ENCODE measurements at regions not wholly inside any gene's neighbourhood (a gene's known extent, or its start where the extent isn't known, plus 50 kb on each side); places are given as distances from the start of the nearest gene placed in this dataset.
A peak's percentile ranks its signal among the peaks of the same experiment; 100 is the strongest.

DNA sequence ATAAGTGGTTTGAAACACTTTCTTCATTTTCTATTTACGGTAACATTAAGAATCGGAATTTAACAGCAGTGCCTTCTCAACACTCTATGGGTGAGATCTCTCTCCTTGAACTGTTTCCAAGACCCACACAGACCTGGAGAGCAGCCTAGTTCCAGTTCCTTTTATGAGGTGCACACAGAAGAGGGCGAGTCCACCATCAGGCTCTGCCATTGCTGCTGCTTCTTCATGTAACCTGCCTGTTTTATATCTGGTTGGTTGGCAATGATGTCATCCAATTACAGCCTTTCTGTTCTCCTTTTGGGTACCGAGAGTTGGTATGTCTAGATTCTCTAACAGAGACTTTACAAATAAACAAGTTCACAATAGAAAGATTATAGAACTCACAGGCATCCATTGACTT is 225.7 kb downstream of the UTP18 start:
- H3K4me1 ChIP-seq (replicated peaks; ENCODE audit: insufficient read depth): no peaks in the 10 kb centered on the region
- CTCF ChIA-PET: no interaction called here
- H3K9me2 ChIP-seq (ENCODE audit: insufficient read depth): no peaks in the 10 kb centered on the region
- H3K4me3 ChIP-seq: no peak overlapping the region
- no peaks in the 10 kb centered on the region for H3K9me3 ChIP-seq (ENCODE audit: insufficient read depth, low read depth)
- H3K79me2 ChIP-seq (ENCODE audit: low read depth): no peaks in the 10 kb centered on the region
- no peak overlapping the region for H2AFZ ChIP-seq
- intact Hi-C loops (cut with micrococcal nuclease; ENCODE audit: unreplicated experiment): no loop called here
- no peak for DNase-seq
- TF ChIP-seq EZH2 (IDR thresholded peaks at IDR 0.05; ENCODE audit: low read depth): no peak
- TF ChIP-seq, protein P1, sequence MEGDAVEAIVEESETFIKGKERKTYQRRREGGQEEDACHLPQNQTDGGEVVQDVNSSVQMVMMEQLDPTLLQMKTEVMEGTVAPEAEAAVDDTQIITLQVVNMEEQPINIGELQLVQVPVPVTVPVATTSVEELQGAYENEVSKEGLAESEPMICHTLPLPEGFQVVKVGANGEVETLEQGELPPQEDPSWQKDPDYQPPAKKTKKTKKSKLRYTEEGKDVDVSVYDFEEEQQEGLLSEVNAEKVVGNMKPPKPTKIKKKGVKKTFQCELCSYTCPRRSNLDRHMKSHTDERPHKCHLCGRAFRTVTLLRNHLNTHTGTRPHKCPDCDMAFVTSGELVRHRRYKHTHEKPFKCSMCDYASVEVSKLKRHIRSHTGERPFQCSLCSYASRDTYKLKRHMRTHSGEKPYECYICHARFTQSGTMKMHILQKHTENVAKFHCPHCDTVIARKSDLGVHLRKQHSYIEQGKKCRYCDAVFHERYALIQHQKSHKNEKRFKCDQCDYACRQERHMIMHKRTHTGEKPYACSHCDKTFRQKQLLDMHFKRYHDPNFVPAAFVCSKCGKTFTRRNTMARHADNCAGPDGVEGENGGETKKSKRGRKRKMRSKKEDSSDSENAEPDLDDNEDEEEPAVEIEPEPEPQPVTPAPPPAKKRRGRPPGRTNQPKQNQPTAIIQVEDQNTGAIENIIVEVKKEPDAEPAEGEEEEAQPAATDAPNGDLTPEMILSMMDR (conservative IDR thresholded peaks at IDR 0.05): no peak
- no peaks in the 10 kb centered on the region for H3K36me3 ChIP-seq (ENCODE audit: low read depth)
- no TSS peak for BruUV-seq (replicated peaks)
- no peaks in the 10 kb centered on the region for H3F3A ChIP-seq (ENCODE audit: insufficient read depth, low read depth)
- POLR2A ChIA-PET (ENCODE audit: unreplicated experiment): no interaction called here
- H3K27ac ChIP-seq: no peak overlapping the region
- peaks cover 12% of the 10 kb centered on the region; the same call in 1 of the 2 replicates for H3K27me3 ChIP-seq (ENCODE audit: insufficient read depth, low read depth)
- no peak overlapping the region for H3K4me2 ChIP-seq
- no peaks in the 10 kb centered on the region for H4K20me1 ChIP-seq (ENCODE audit: insufficient read depth)

DNA sequence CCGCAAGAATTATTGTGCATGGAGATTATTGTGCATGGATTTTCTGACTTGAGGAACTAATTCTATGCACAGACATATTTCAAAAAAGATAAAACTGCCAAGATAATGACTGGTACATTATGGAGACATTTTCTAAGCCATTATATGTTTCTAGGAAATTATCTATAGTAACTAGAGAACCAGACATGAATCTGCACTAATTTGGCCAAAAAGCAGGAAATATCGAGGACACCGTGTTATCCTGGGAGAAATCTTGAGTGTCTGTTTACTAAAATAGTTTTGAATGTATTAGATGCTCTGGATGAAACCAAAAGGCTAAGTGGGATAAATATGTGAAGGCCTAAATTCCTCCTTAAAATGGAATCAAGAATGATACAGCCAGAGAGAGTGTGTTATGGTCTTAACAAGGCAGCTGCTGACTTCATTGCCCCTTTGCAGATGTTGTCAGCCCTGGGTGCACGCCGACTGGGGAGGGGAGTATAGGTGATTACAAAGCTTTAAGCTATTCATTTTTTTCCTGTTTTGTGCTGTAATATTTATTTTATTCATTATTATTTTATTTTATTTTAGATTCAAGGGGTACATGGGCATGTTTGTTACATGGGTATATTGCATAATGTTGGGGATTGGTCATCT is 226.7 kb downstream of the UTP18 start:
- no peaks in the 10 kb centered on the region for H3K4me1 ChIP-seq (replicated peaks; ENCODE audit: insufficient read depth)
- no TSS peak for BruUV-seq (replicated peaks)
- H3K79me2 ChIP-seq (ENCODE audit: low read depth): no peaks in the 10 kb centered on the region
- ChIA-PET POLR2A (ENCODE audit: unreplicated experiment) (no interaction called here), CTCF (no interaction called here)
- H3K4me2 ChIP-seq: no peak overlapping the region
- no peaks in the 10 kb centered on the region for H3K9me3 ChIP-seq (ENCODE audit: insufficient read depth, low read depth)
- no peaks in the 10 kb centered on the region for H3F3A ChIP-seq (ENCODE audit: insufficient read depth, low read depth)
- intact Hi-C loops (cut with micrococcal nuclease; ENCODE audit: unreplicated experiment): no loop called here
- no peaks in the 10 kb centered on the region for H4K20me1 ChIP-seq (ENCODE audit: insufficient read depth)
- H3K27me3 ChIP-seq (ENCODE audit: insufficient read depth, low read depth): peaks cover 14% of the 10 kb centered on the region; the same call in 1 of the 2 replicates
- no peaks in the 10 kb centered on the region for H3K36me3 ChIP-seq (ENCODE audit: low read depth)
- no peak overlapping the region for H3K27ac ChIP-seq
- H3K9me2 ChIP-seq (ENCODE audit: insufficient read depth): no peaks in the 10 kb centered on the region
- no peak overlapping the region for H2AFZ ChIP-seq
- DNase-seq: no peak
- H3K4me3 ChIP-seq: no peak overlapping the region
- TF ChIP-seq, protein P1 (conservative IDR thresholded peaks at IDR 0.05): no peak
- no peak for TF ChIP-seq EZH2 (IDR thresholded peaks at IDR 0.05; ENCODE audit: low read depth)

DNA sequence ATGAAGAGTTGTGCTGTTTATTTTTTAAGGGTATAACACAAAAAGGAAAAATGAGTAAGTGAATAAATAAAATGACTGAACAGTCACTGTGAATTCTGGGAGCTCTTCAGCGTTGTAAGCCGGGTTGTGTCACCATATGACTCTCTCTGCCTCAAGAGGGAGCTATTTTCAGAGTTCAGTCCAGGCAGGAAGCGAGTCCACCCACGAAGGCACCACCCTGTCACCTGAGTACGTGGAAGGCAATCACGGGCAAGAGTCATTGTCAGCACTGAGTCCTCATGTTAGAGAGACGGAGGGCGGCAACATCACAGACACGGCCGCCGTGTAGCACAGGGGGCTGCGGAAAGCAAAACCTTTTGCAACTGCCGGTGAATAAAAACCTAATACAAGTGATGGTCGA is 227.6 kb downstream of the UTP18 start:
- no peaks in the 10 kb centered on the region for H4K20me1 ChIP-seq (ENCODE audit: insufficient read depth)
- no peak overlapping the region for H3K27ac ChIP-seq
- intact Hi-C loops (cut with micrococcal nuclease; ENCODE audit: unreplicated experiment): no loop called here
- H3K9me2 ChIP-seq (ENCODE audit: insufficient read depth): no peaks in the 10 kb centered on the region
- no TSS peak for BruUV-seq (replicated peaks)
- no peaks in the 10 kb centered on the region for H3F3A ChIP-seq (ENCODE audit: insufficient read depth, low read depth)
- no peak overlapping the region for H3K4me2 ChIP-seq
- H3K4me1 ChIP-seq (replicated peaks; ENCODE audit: insufficient read depth): no peaks in the 10 kb centered on the region
- CTCF ChIA-PET: no interaction called here
- DNase-seq: no peak
- H3K4me3 ChIP-seq: no peak overlapping the region
- no peaks in the 10 kb centered on the region for H3K9me3 ChIP-seq (ENCODE audit: insufficient read depth, low read depth)
- H2AFZ ChIP-seq: no peak overlapping the region
- H3K36me3 ChIP-seq (ENCODE audit: low read depth): no peaks in the 10 kb centered on the region
- TF ChIP-seq EZH2 (IDR thresholded peaks at IDR 0.05; ENCODE audit: low read depth): no peak
- TF ChIP-seq, protein P1 (conservative IDR thresholded peaks at IDR 0.05): peak; percentile 46
- POLR2A ChIA-PET (ENCODE audit: unreplicated experiment): interaction anchor here (0.5 kb wide), 1 partner anchor 220 kb away, joined by 7 read pairs; no protein-coding TSS in a partner anchor
- H3K27me3 ChIP-seq (ENCODE audit: insufficient read depth, low read depth): peaks cover 18% of the 10 kb centered on the region; the same call in 1 of the 2 replicates
- H3K79me2 ChIP-seq (ENCODE audit: low read depth): no peaks in the 10 kb centered on the region
